ENCODE measurements at regions not wholly inside any gene's neighbourhood (a gene's known extent, or its start where the extent isn't known, plus 50 kb on each side); places are given as distances from the start of the nearest gene placed in this dataset.

DNA sequence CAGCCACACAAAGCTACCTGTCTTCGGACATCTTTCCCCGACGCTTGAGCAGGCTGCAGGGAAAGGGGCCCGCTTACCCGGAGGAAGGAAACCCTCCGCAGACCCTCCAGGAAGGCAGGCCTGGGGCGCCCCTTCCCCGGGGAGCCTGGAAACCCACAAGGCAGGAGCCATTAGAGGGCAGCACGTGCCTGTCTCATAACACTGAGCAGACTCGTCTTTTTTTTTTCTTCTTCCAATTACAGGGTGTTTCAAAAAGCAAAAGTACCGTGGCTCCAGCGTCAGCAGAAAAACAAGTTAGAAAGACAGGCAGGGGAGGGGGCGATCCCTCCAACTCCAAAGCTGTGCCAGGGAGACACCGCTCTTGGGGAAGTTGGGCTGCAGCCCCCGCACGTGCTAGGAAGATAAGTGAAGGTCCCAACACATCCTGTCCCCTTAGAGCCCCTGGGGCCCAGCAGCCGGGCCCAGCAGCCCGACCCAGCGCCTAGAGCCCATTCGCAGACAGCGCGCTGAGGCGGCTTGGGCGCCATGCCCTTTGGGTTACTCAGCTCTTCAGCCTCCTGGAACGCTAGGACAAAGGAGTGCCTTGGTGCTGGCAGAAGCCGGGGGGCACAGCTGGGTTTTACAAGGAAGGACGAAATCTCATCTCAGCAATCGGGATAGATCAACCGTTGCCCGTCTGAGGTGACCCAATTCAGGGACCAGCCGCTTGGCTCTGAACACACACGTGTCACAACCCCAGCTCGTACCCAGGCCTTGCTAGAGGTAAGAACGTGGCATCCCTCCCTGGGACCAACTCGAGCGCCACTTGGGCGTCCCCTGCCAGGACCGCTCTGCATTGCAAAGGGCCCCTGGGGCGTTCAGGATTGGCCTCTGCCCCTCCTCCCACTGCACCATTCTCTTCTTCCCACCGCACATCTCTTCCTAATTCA lies 136.3 kb downstream of the LY86 start:
- TF ChIP-seq, protein P1, sequence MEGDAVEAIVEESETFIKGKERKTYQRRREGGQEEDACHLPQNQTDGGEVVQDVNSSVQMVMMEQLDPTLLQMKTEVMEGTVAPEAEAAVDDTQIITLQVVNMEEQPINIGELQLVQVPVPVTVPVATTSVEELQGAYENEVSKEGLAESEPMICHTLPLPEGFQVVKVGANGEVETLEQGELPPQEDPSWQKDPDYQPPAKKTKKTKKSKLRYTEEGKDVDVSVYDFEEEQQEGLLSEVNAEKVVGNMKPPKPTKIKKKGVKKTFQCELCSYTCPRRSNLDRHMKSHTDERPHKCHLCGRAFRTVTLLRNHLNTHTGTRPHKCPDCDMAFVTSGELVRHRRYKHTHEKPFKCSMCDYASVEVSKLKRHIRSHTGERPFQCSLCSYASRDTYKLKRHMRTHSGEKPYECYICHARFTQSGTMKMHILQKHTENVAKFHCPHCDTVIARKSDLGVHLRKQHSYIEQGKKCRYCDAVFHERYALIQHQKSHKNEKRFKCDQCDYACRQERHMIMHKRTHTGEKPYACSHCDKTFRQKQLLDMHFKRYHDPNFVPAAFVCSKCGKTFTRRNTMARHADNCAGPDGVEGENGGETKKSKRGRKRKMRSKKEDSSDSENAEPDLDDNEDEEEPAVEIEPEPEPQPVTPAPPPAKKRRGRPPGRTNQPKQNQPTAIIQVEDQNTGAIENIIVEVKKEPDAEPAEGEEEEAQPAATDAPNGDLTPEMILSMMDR (IDR thresholded peaks at IDR 0.05 in 8 of 11, conservative IDR thresholded peaks at IDR 0.05 in 3 of 11), result peak; percentile 16 to 78 (median 57)
- TF ChIP-seq POLR2AphosphoS5 (IDR thresholded peaks at IDR 0.05), result peak in 2 of 3 donors; percentile 43 to 56
